HEK293T (cell line): ENCODE measurements at regions not wholly inside any gene's neighbourhood (a gene's known extent, or its start where the extent isn't known, plus 50 kb on each side); places are given as distances from the start of the nearest gene placed in this dataset.

Experiments
- BHLHE40 ChIP-seq: fragments of 450-650 bp; IDR thresholded peaks from 2 replicates; pipeline ENCODE4 v1.6.1; 2016; ENCODE audit warnings: mild to moderate bottlenecking, moderate library complexity, borderline replicate concordance
- CTBP1 ChIP-seq: fragments of 450-650 bp; IDR thresholded peaks from 2 replicates; pipeline ENCODE4 v1.6.1; 2016; ENCODE audit warnings: borderline replicate concordance
- FOXA1 ChIP-seq: fragments of 450-650 bp; IDR thresholded peaks from 2 replicates; pipeline ENCODE4 v1.6.1; 2016; ENCODE audit warnings: mild to moderate bottlenecking
- FOXK2 ChIP-seq: fragments of 450-650 bp; IDR thresholded peaks from 2 replicates; pipeline ENCODE4 v1.6.1; 2016; ENCODE audit warnings: mild to moderate bottlenecking
- FOXM1 ChIP-seq: fragments of 450-650 bp; IDR thresholded peaks from 2 replicates; pipeline ENCODE4 v1.6.1; 2017; ENCODE audit warnings: mild to moderate bottlenecking, borderline replicate concordance
- HDGF ChIP-seq: fragments of 450-650 bp; IDR thresholded peaks from 2 replicates; pipeline ENCODE4 v1.6.1; 2017; ENCODE audit warnings: antibody characterized with exemption, borderline replicate concordance
- NFRKB ChIP-seq: fragments of 450-650 bp; IDR thresholded peaks from 2 replicates; pipeline ENCODE4 v1.6.1; 2016; ENCODE audit warnings: mild to moderate bottlenecking, moderate library complexity
- PKNOX1 ChIP-seq: fragments of 450-650 bp; IDR thresholded peaks from 2 replicates; pipeline ENCODE4 v1.6.1; 2016
- SUZ12 ChIP-seq: fragments of 450-650 bp; IDR thresholded peaks from 2 replicates; pipeline ENCODE4 v1.6.1; 2016; ENCODE audit warnings: mild to moderate bottlenecking
- TARDBP ChIP-seq: fragments of 450-650 bp; IDR thresholded peaks from 2 replicates; pipeline ENCODE4 v1.6.1; 2016
- ZNF384 ChIP-seq: fragments of 450-650 bp; IDR thresholded peaks from 2 replicates; pipeline ENCODE4 v1.6.1; 2016

DNA sequence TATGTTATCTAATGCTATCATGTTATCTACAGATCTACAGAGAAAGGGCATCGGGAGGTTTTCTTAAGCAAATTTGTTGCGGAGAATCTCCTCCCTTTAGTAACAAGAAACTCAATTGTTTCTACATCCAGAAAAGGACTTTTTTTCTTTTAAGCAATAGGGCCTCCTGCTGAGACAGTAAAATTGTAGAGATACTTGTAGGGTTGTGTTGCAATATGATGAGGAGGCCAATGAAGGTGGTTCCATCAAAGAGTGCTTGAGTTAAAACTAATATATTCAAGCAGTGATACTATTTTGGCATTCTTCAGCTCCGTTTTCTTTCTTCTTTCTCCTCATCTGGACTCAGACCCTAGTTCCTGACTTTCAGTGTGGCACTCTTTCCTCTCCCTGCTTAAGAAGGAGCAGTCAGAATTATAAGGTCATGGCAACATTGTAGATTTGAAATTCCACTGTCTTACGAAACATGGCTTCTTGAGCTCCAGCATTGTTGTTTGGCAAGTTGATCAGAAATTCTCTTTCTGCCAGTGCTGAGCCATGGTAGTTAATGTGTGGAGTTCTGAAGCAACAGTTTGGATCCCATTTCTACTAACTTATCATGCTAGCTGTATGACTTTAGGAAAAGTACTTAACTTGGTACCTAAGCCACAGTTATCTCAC is 202.0 kb upstream of the SLC14A2 start:
- no peak for TF ChIP-seq FOXM1
- TF ChIP-seq TARDBP: no peak
- no peak for TF ChIP-seq SUZ12
- TF ChIP-seq BHLHE40: no peak
- TF ChIP-seq FOXA1: no peak
- TF ChIP-seq NFRKB: no peak
- no peak for TF ChIP-seq ZNF384
- no peak for TF ChIP-seq PKNOX1
- no peak for TF ChIP-seq CTBP1
- TF ChIP-seq FOXK2: no peak
- TF ChIP-seq HDGF: no peak
